H9 (cell line): ENCODE measurements at regions not wholly inside any gene's neighbourhood (a gene's known extent, or its start where the extent isn't known, plus 50 kb on each side); places are given as distances from the start of the nearest gene placed in this dataset.
A peak's percentile ranks its signal among the peaks of the same experiment; 100 is the strongest.
"Not testable (repeated sequence)": the region's sequence is repeated elsewhere in the genome, so short reads cannot be mapped to it uniquely, and the experiment has no call there.

Source experiments
- DNase-seq: peaks from one replicate; pipeline ENCODE4 v3.0.0-alpha.2; 2017
- H2AFZ ChIP-seq: one replicate; pipeline ENCODE4 v1.6.1; 2013; ENCODE audit warnings: mild to moderate bottlenecking, low read length, control low read depth, moderate library complexity
- H2AK5ac ChIP-seq: 2 replicates; pipeline ENCODE4 v1.6.1; 2013; ENCODE audit warnings: low read length, control low read depth, mixed read lengths; ENCODE audit not compliant: insufficient read length
- H2BK120ac ChIP-seq: one replicate; pipeline ENCODE4 v1.6.1; 2013; ENCODE audit warnings: low read depth, mild to moderate bottlenecking, low read length, control low read depth, inconsistent platforms; ENCODE audit not compliant: poor library complexity, severe bottlenecking
- H2BK12ac ChIP-seq: 2 replicates; pipeline ENCODE4 v1.6.1; 2013; ENCODE audit warnings: low read length, control low read depth, mixed read lengths, low read depth; ENCODE audit not compliant: insufficient read length
- H2BK15ac ChIP-seq: 2 replicates; pipeline ENCODE4 v1.6.1; 2013; ENCODE audit warnings: low read depth, low read length, control low read depth
- H2BK20ac ChIP-seq: one replicate; pipeline ENCODE4 v1.6.1; 2013; ENCODE audit warnings: low read depth, mild to moderate bottlenecking, low read length, control low read depth, inconsistent platforms; ENCODE audit not compliant: poor library complexity, severe bottlenecking
- H2BK5ac ChIP-seq: 2 replicates; pipeline ENCODE4 v1.6.1; 2013; ENCODE audit warnings: low read length, control low read depth, mixed read lengths; ENCODE audit not compliant: insufficient read length
- H3K14ac ChIP-seq: 2 replicates; pipeline ENCODE4 v1.6.1; 2013; ENCODE audit warnings: low read length, control low read depth; ENCODE audit not compliant: insufficient read depth
- H3K18ac ChIP-seq: 2 replicates; pipeline ENCODE4 v1.6.1; 2013; ENCODE audit warnings: low read depth, mild to moderate bottlenecking, mixed read lengths, low read length, control low read depth; ENCODE audit not compliant: insufficient read length
- H3K23ac ChIP-seq: 2 replicates; pipeline ENCODE4 v1.6.1; 2013; ENCODE audit warnings: low read length, control low read depth, mixed read lengths, low read depth; ENCODE audit not compliant: insufficient read length
- H3K23me2 ChIP-seq: 2 replicates; pipeline ENCODE4 v1.6.1; 2013; ENCODE audit warnings: low read depth, mild to moderate bottlenecking, mixed read lengths, low read length, control low read depth; ENCODE audit not compliant: insufficient read length, poor library complexity, severe bottlenecking
- H3K27ac ChIP-seq: 2 replicates; pipeline ENCODE4 v1.5.1; 2013; ENCODE audit warnings: low read length, control low read depth, mixed read lengths, low read depth; ENCODE audit not compliant: insufficient read length
- H3K27me3 ChIP-seq: 2 replicates; pipeline ENCODE4 v1.6.1; 2013; ENCODE audit warnings: low read length, control low read depth, inconsistent platforms; ENCODE audit not compliant: insufficient read depth
- H3K4ac ChIP-seq: 2 replicates; pipeline ENCODE4 v1.6.1; 2013; ENCODE audit warnings: low read depth, mild to moderate bottlenecking, control low read depth, inconsistent platforms, low read length, moderate library complexity
- H3K4me1 ChIP-seq: 2 replicates; pipeline ENCODE4 v1.6.1; 2013; ENCODE audit warnings: low read length, control low read depth, inconsistent platforms; ENCODE audit not compliant: insufficient read depth
- H3K4me2 ChIP-seq: 2 replicates; pipeline ENCODE4 v1.6.1; 2013; ENCODE audit warnings: low read length, control low read depth, mixed read lengths; ENCODE audit not compliant: insufficient read length, insufficient read depth
- H3K56ac ChIP-seq: 2 replicates; pipeline ENCODE4 v1.6.1; 2013; ENCODE audit warnings: low read depth, mild to moderate bottlenecking, mixed read lengths, low read length, control low read depth; ENCODE audit not compliant: insufficient read length
- H3K79me1 ChIP-seq: 2 replicates; pipeline ENCODE4 v1.6.1; 2013; ENCODE audit warnings: low read depth, mild to moderate bottlenecking, moderate library complexity, low read length, control low read depth, inconsistent platforms; ENCODE audit not compliant: insufficient read depth, poor library complexity, severe bottlenecking
- H3K79me2 ChIP-seq: 2 replicates; pipeline ENCODE4 v1.6.1; 2013; ENCODE audit warnings: low read length, control low read depth, inconsistent platforms; ENCODE audit not compliant: insufficient read depth
- H3K9ac ChIP-seq: 2 replicates; pipeline ENCODE4 v1.6.1; 2013; ENCODE audit warnings: low read length, control low read depth, mixed read lengths; ENCODE audit not compliant: insufficient read length; ENCODE audit errors: extremely low read depth
- H3K9me3 ChIP-seq: one replicate; pipeline ENCODE4 v1.6.1; 2013; ENCODE audit warnings: low read depth, low read length, inconsistent platforms; ENCODE audit not compliant: control insufficient read depth
- H3T11ph ChIP-seq: one replicate; pipeline ENCODE4 v1.6.1; 2013; ENCODE audit warnings: mild to moderate bottlenecking, low read length, control low read depth, inconsistent platforms
- H4K20me1 ChIP-seq: one replicate; pipeline ENCODE4 v1.6.1; 2013; ENCODE audit not compliant: control insufficient read depth, insufficient read length, insufficient read depth
- H4K5ac ChIP-seq: 2 replicates; pipeline ENCODE4 v1.6.1; 2013; ENCODE audit warnings: low read depth, mild to moderate bottlenecking, mixed read lengths, low read length, control low read depth; ENCODE audit not compliant: insufficient read length
- H4K8ac ChIP-seq: replicated peaks from 2 replicates; pipeline ENCODE4 v1.6.1; 2013; ENCODE audit warnings: low read length, control low read depth, mixed read lengths, low read depth; ENCODE audit not compliant: insufficient read length
- H4K91ac ChIP-seq: 2 replicates; pipeline ENCODE4 v1.6.1; 2013; ENCODE audit warnings: low read depth, mild to moderate bottlenecking, moderate library complexity, mixed read lengths, low read length, control low read depth; ENCODE audit not compliant: insufficient read length
- H3K27ac Mint-ChIP-seq, 3 experiments: 2 replicates in 2 of 3; 3 replicates in 1 of 3; pipeline ENCODE4 v1.8.0; 2020 to 2021; ENCODE audit warnings: mixed read lengths in 3 of 3, mild to moderate bottlenecking in 1 of 3, moderate library complexity in 1 of 3
- H3K27me3 Mint-ChIP-seq: 2 replicates; pipeline ENCODE4 v1.8.0; 2021; ENCODE audit warnings: low read depth, mild to moderate bottlenecking, moderate library complexity, mixed read lengths
- H3K36me3 Mint-ChIP-seq, 3 experiments: 2 replicates in 2 of 3; 3 replicates in 1 of 3; pipeline ENCODE4 v1.8.0; 2020 to 2021; ENCODE audit warnings: low read depth in 3 of 3, mixed read lengths in 3 of 3; ENCODE audit not compliant: insufficient read depth in 1 of 3
- H3K4me1 Mint-ChIP-seq, 2 experiments: 2 replicates each; pipeline ENCODE4 v1.8.0; 2020; ENCODE audit warnings: mixed read lengths in 2 of 2
- H3K4me3 Mint-ChIP-seq, 2 experiments: 2 replicates in 1 of 2; 3 replicates in 1 of 2; pipeline ENCODE4 v1.8.0; 2020 to 2021; ENCODE audit warnings: mild to moderate bottlenecking in 2 of 2, mixed read lengths in 2 of 2, moderate library complexity in 1 of 2
- H3K9me3 Mint-ChIP-seq, 2 experiments: 2 replicates in 1 of 2; 3 replicates in 1 of 2; pipeline ENCODE4 v1.8.0; 2020; ENCODE audit warnings: mild to moderate bottlenecking in 2 of 2, mixed read lengths in 2 of 2, moderate library complexity in 1 of 2
- CTCF ChIP-seq: fragments of 200-600 bp; sonication (generic); conservative IDR thresholded peaks from 3 replicates; pipeline ENCODE4 v1.8.0; 2021; ENCODE audit warnings: antibody characterized with exemption, mild to moderate bottlenecking
- WGBS: extraction: QIAGEN DNeasy Blood & Tissue Kit; methylation state at CpG from one replicate; pipeline ENCODE4 v1.1.7; 2013; ENCODE audit warnings: missing lambda C conversion rate, low lambda C conversion rate, mixed read lengths; ENCODE audit not compliant: insufficient read length; ENCODE audit errors: extremely low coverage; 5-methylcytosine and 5-hydroxymethylcytosine counted together

- Histone ChIP-seq H3K23me2 (no peaks in the 10 kb centered on the region), H3K79me2 (no peaks in the 10 kb centered on the region), H2AK5ac (no peak overlapping the region), H4K8ac (no peak overlapping the region), H3K27me3 (no peaks in the 10 kb centered on the region), H2AFZ (no peak overlapping the region), H2BK5ac (no peak overlapping the region), H2BK120ac (no peak overlapping the region), H4K5ac (no peak overlapping the region), H2BK15ac (no peak overlapping the region), H3K9me3 (no peaks in the 10 kb centered on the region), H3T11ph (no peak overlapping the region), H3K4me1 (peaks cover 9% of the 10 kb centered on the region; the same call in 1 of the 2 replicates), H3K18ac (no peak overlapping the region), H3K27ac (no peak overlapping the region), H3K9ac (no peak overlapping the region), H4K91ac (no peak overlapping the region), H2BK20ac (no peak overlapping the region), H3K23ac (no peak overlapping the region), H3K79me1 (no peaks in the 10 kb centered on the region), H4K20me1 (no peaks in the 10 kb centered on the region), H3K56ac (no peak overlapping the region), H3K14ac (no peak overlapping the region), H3K4ac (no peak overlapping the region), H2BK12ac (no peak overlapping the region), H3K4me2 (no peak overlapping the region)
- Mint-ChIP-seq H3K4me3 (no peak overlapping the region), H3K36me3 (no peaks in the 10 kb centered on the region; a peak in 2 of 7 replicates), H3K27ac (peak overlapping the region in 2 of 3 experiments; percentile 48 to 83; a peak in 2 of 7 replicates), H3K9me3 (no peaks in the 10 kb centered on the region), H3K4me1 (peaks cover 28 to 30% of the 10 kb centered on the region in 2 experiments), H3K27me3 (peaks cover 29% of the 10 kb centered on the region)
- WGBS, result no CpG with 5 or more reads among the region's 3 CpGs
- DNase-seq, result no peak
- TF ChIP-seq CTCF, result no peak
Measured at GRCh38 chr4:4645743-4646142, 103.9 kb upstream of the STX18 start.

GRCh38 chr4:4644277-4644676, 102.4 kb upstream of the STX18 start:
- H3K23me2 ChIP-seq, H3T11ph ChIP-seq, H3K27me3 ChIP-seq, H2BK20ac ChIP-seq, H3K9me3 Mint-ChIP-seq, DNase-seq, H3K9me3 ChIP-seq, H2BK5ac ChIP-seq, H2BK12ac ChIP-seq, H3K27ac ChIP-seq, H3K23ac ChIP-seq, H3K79me2 ChIP-seq, H3K14ac ChIP-seq, H3K79me1 ChIP-seq, H3K36me3 Mint-ChIP-seq, H3K4ac ChIP-seq, H4K20me1 ChIP-seq, H4K5ac ChIP-seq, H2BK120ac ChIP-seq, H2BK15ac ChIP-seq, H3K4me3 Mint-ChIP-seq, H3K18ac ChIP-seq, H3K4me2 ChIP-seq, H2AK5ac ChIP-seq, H2AFZ ChIP-seq, H4K8ac ChIP-seq, H3K4me1 ChIP-seq, H4K91ac ChIP-seq, H3K56ac ChIP-seq, H3K9ac ChIP-seq, H3K27ac Mint-ChIP-seq: not testable (repeated sequence)
- no CpG with 5 or more reads among the region's 5 CpGs for WGBS
- Mint-ChIP-seq H3K4me1 (peaks cover 37 to 39% of the 10 kb centered on the region in 2 experiments), H3K27me3 (peaks cover 34% of the 10 kb centered on the region)
